ENCODE measurements at regions not wholly inside any gene's neighbourhood (a gene's known extent, or its start where the extent isn't known, plus 50 kb on each side); places are given as distances from the start of the nearest gene placed in this dataset.

GRCh38 chr2:198453866-198454265, 649.5 kb downstream of the PLCL1 start:
- TF ChIP-seq ZFX (IDR thresholded peaks at IDR 0.05; ENCODE audit: borderline replicate concordance) (no peak), CTCF (IDR thresholded peaks at IDR 0.05) (no peak)

Data from 22Rv1 (cell line).